H1 (cell line): ENCODE measurements at regions not wholly inside any gene's neighbourhood (a gene's known extent, or its start where the extent isn't known, plus 50 kb on each side); places are given as distances from the start of the nearest gene placed in this dataset.

Experiments
- CTCF ChIA-PET: fragments of 300-600 bp; sonication (Branson Sonifier 250); formaldehyde crosslinking; loops from one replicate; lab custom pipeline; 2021; ENCODE audit not compliant: partially characterized antibody; lab: Charles Lee
- POLR2A ChIA-PET: fragments of 300-600 bp; sonication (Branson Sonifier 250); formaldehyde crosslinking; loops from one replicate; lab custom pipeline; 2021; ENCODE audit warnings: inconsistent platforms; ENCODE audit not compliant: partially characterized antibody; lab: Charles Lee
- DNase-seq, 2 experiments: peaks; one replicate each; pipeline versions ENCODE4 v3.0.0 to v3.0.0-alpha.2; 2010 to 2022; ENCODE audit warnings: low spot score in 2 of 2, low read depth in 1 of 2, mixed read lengths in 1 of 2
- FAIRE-seq: peaks from 2 replicates; lab custom pipeline; 2011; peaks lifted over from hg19 to GRCh38; lab: Jason Lieb, UNC
- H2AFZ ChIP-seq: 2 replicates; pipeline ENCODE4 v1.8.1; 2012; ENCODE audit warnings: low read length, inconsistent platforms
- H2AK5ac ChIP-seq: 2 replicates; pipeline ENCODE4 v1.6.1; 2013; ENCODE audit warnings: low read depth, low read length
- H2BK120ac ChIP-seq: replicated peaks from 2 replicates; pipeline ENCODE3; 2013; ENCODE audit warnings: low read depth, low read length, inconsistent platforms
- H2BK12ac ChIP-seq: 2 replicates; pipeline ENCODE4 v1.6.1; 2013; ENCODE audit warnings: low read depth, low read length
- H2BK15ac ChIP-seq: 2 replicates; pipeline ENCODE4 v1.6.1; 2013; ENCODE audit warnings: low read length
- H2BK20ac ChIP-seq: 2 replicates; pipeline ENCODE4 v1.6.1; 2013; ENCODE audit warnings: low read length
- H2BK5ac ChIP-seq: 2 replicates; pipeline ENCODE4 v1.6.1; 2013; ENCODE audit warnings: low read depth, low read length
- H3K14ac ChIP-seq: 2 replicates; pipeline ENCODE4 v1.6.1; 2013; ENCODE audit warnings: inconsistent platforms; ENCODE audit not compliant: insufficient read length
- H3K18ac ChIP-seq: 2 replicates; pipeline ENCODE4 v1.6.1; 2013; ENCODE audit warnings: low read length; ENCODE audit errors: extremely low read depth
- H3K23ac ChIP-seq: 2 replicates; pipeline ENCODE4 v1.6.1; 2013; ENCODE audit warnings: inconsistent platforms; ENCODE audit not compliant: insufficient read length
- H3K23me2 ChIP-seq: 2 replicates; pipeline ENCODE4 v1.6.1; 2013; ENCODE audit warnings: low read depth, low read length
- H3K27ac ChIP-seq: 2 replicates; pipeline ENCODE4 v1.6.1; 2011; ENCODE audit warnings: low read depth, low read length, inconsistent platforms
- H3K27me3 ChIP-seq, 4 experiments: replicated peaks in 1 of 4; 1 replicate in 1 of 4; 2 replicates in 3 of 4; pipeline versions ENCODE4 v1.6.1 to v1.8.1; 2011 to 2013; ENCODE audit warnings: low read length in 3 of 4, mild to moderate bottlenecking in 3 of 4, inconsistent platforms in 2 of 4, mixed read lengths in 2 of 4, moderate library complexity in 1 of 4; ENCODE audit not compliant: control insufficient read depth in 3 of 4, insufficient read depth in 3 of 4; ENCODE audit errors: extremely low read depth in 1 of 4
- H3K36me3 ChIP-seq, 4 experiments: 2 replicates each; pipeline versions ENCODE4 v1.6.1 to v1.8.1; 2011 to 2013; ENCODE audit warnings: mild to moderate bottlenecking in 4 of 4, low read length in 3 of 4, moderate library complexity in 2 of 4, control low read depth in 1 of 4, inconsistent platforms in 1 of 4; ENCODE audit not compliant: insufficient read depth in 4 of 4, control insufficient read depth in 2 of 4
- H3K4ac ChIP-seq: replicated peaks from 2 replicates; pipeline ENCODE3; 2013; ENCODE audit warnings: low read length, low read depth, mixed read lengths, inconsistent platforms; ENCODE audit not compliant: insufficient read length
- H3K4me1 ChIP-seq, 4 experiments: replicated peaks in 1 of 4; 1 replicate in 1 of 4; 2 replicates in 3 of 4; pipeline versions ENCODE4 v1.6.1 to v1.8.1; 2011 to 2013; ENCODE audit warnings: low read length in 3 of 4, inconsistent platforms in 2 of 4, mixed read lengths in 1 of 4; ENCODE audit not compliant: insufficient read depth in 4 of 4, control insufficient read depth in 3 of 4
- H3K4me2 ChIP-seq, 2 experiments: 2 replicates each; pipeline versions ENCODE4 v1.6.1 to v1.8.1; 2011 to 2013; ENCODE audit warnings: low read depth in 2 of 2, low read length in 2 of 2, control low read depth in 1 of 2, inconsistent platforms in 1 of 2, mild to moderate bottlenecking in 1 of 2; ENCODE audit not compliant: insufficient read depth in 1 of 2
- H3K4me3 ChIP-seq, 4 experiments: fragments of 200-600, 300-600 bp in 1 of 4; sonication (generic), shearing (Covaris generic), sonication (Bioruptor Twin) in 1 of 4; 2 replicates each; pipeline versions ENCODE4 v1.5.1 to v1.8.1; 2011 to 2016; ENCODE audit warnings: low read length in 4 of 4, low read depth in 3 of 4, control low read depth in 2 of 4, inconsistent platforms in 2 of 4, mild to moderate bottlenecking in 2 of 4, mixed read lengths in 1 of 4, moderate library complexity in 1 of 4; ENCODE audit not compliant: insufficient read depth in 2 of 4; ENCODE audit errors: extremely low read depth in 1 of 4
- H3K56ac ChIP-seq: replicated peaks from 2 replicates; pipeline ENCODE3; 2013; ENCODE audit warnings: low read depth, mild to moderate bottlenecking, mixed read lengths, low read length, inconsistent platforms; ENCODE audit not compliant: insufficient read length
- H3K79me1 ChIP-seq: 2 replicates; pipeline ENCODE4 v1.6.1; 2013; ENCODE audit warnings: low read depth, low read length, control low read depth
- H3K79me2 ChIP-seq, 2 experiments: 2 replicates each; pipeline versions ENCODE4 v1.6.1 to v1.8.1; 2012 to 2013; ENCODE audit warnings: low read length in 2 of 2, mild to moderate bottlenecking in 2 of 2, inconsistent platforms in 1 of 2; ENCODE audit not compliant: insufficient read depth in 2 of 2, control insufficient read depth in 1 of 2
- H3K9ac ChIP-seq, 4 experiments: replicated peaks in 1 of 4; 1 replicate in 1 of 4; 2 replicates in 3 of 4; pipeline versions ENCODE4 v1.6.1 to v1.8.1; 2011 to 2013; ENCODE audit warnings: low read depth in 3 of 4, low read length in 3 of 4, control low read depth in 2 of 4, mild to moderate bottlenecking in 2 of 4, moderate library complexity in 2 of 4, inconsistent platforms in 1 of 4; ENCODE audit errors: extremely low read depth in 1 of 4
- H3K9me3 ChIP-seq, 2 experiments: 2 replicates each; pipeline versions ENCODE4 v1.6.1 to v1.8.1; 2012 to 2013; ENCODE audit warnings: mild to moderate bottlenecking in 2 of 2, moderate library complexity in 2 of 2, control low read depth in 1 of 2, inconsistent platforms in 1 of 2, low read depth in 1 of 2, low read length in 1 of 2, mixed read lengths in 1 of 2; ENCODE audit not compliant: insufficient read depth in 2 of 2
- H4K20me1 ChIP-seq, 2 experiments: replicated peaks in 1 of 2; 2 replicates each; pipeline versions ENCODE3 to v1.8.1; 2011 to 2013; ENCODE audit warnings: inconsistent platforms in 2 of 2, low read length in 2 of 2, mild to moderate bottlenecking in 1 of 2; ENCODE audit not compliant: insufficient read depth in 2 of 2, control insufficient read depth in 1 of 2
- H4K5ac ChIP-seq: 2 replicates; pipeline ENCODE4 v1.6.1; 2013; ENCODE audit warnings: low read length, low read depth, mixed read lengths, inconsistent platforms; ENCODE audit not compliant: insufficient read length
- H4K8ac ChIP-seq: 2 replicates; pipeline ENCODE4 v1.8.0; 2013; ENCODE audit warnings: mild to moderate bottlenecking, moderate library complexity, low read length, inconsistent platforms; ENCODE audit not compliant: insufficient read depth; ENCODE audit errors: extremely low read depth
- H4K91ac ChIP-seq: replicated peaks from 2 replicates; pipeline ENCODE3; 2013; ENCODE audit warnings: low read length, mixed read lengths, inconsistent platforms; ENCODE audit not compliant: insufficient read length
- JUND ChIP-seq: IDR thresholded peaks from 2 replicates; pipeline ENCODE4 v1.6.1; 2011; ENCODE audit warnings: mild to moderate bottlenecking, improper control_type of control experiment, low read length
- YY1 ChIP-seq: IDR thresholded peaks from 2 replicates; pipeline ENCODE4 v1.6.1; 2011; ENCODE audit warnings: low read depth, mild to moderate bottlenecking, low read length
- WGBS, 2 experiments: shearing (Covaris generic) in 1 of 2; methylation state at CpG; one replicate each; pipeline versions ENCODE4 v1.1.6 to v1.1.7; 2013 to 2015; ENCODE audit warnings: low lambda C conversion rate in 2 of 2, mixed read lengths in 2 of 2, inconsistent platforms in 1 of 2, low coverage in 1 of 2, missing lambda C conversion rate in 1 of 2; ENCODE audit not compliant: insufficient replicate concordance in 2 of 2, insufficient coverage in 1 of 2, insufficient read length in 1 of 2; ENCODE audit errors: extremely low coverage in 1 of 2, missing lambda C conversion rate in 1 of 2; 5-methylcytosine and 5-hydroxymethylcytosine counted together

- no peak for FAIRE-seq
- H4K5ac ChIP-seq, result no peak overlapping the region
Observed at GRCh38 chr10:30538086-30538485, 91.5 kb downstream of the LYZL2 start.

More at GRCh38 chr10:30538086-30538485, 91.5 kb downstream of the LYZL2 start:
- TF ChIP-seq JUND, result peak; percentile 62
- TF ChIP-seq YY1, result no peak
- TF ChIP-seq, all 59 proteins: peak for 1
- peak overlapping the region; percentile 34; the same call in 1 of the 2 replicates for H2BK12ac ChIP-seq
- H3K4me1 ChIP-seq, result peaks cover 0 to 11% (median 4%) of the 10 kb centered on the region in 4 experiments; a peak in 3 of 7 replicates
- H3K14ac ChIP-seq, result no peak overlapping the region
- H3K9ac ChIP-seq, result no peak overlapping the region
- no peak overlapping the region for H2BK20ac ChIP-seq
- no peak overlapping the region for H3K4me2 ChIP-seq
- H3K23ac ChIP-seq, result no peak overlapping the region
- H3K79me1 ChIP-seq, result no peaks in the 10 kb centered on the region
- no peak overlapping the region for H2AK5ac ChIP-seq
- H4K91ac ChIP-seq, result no peak overlapping the region
- H3K27me3 ChIP-seq, result no peaks in the 10 kb centered on the region
- no peaks in the 10 kb centered on the region for H3K36me3 ChIP-seq
- ChIA-PET POLR2A (interaction anchor here (1.2 to 2.0 kb wide), 3 partner anchors 10 to 103 kb away, joined by 3 to 5 read pairs (median 5); no protein-coding TSS in a partner anchor), CTCF (interaction anchor here (0.6 to 4.5 kb wide), 8 partner anchors 18 to 146 kb away, joined by 3 to 31 read pairs (median 5); no protein-coding TSS in a partner anchor)
- no peak for DNase-seq
- H3K4ac ChIP-seq, result no peak overlapping the region
- H2BK5ac ChIP-seq, result no peak overlapping the region
- no peak overlapping the region for H4K8ac ChIP-seq
- H3K27ac ChIP-seq, result no peak overlapping the region
- H3K18ac ChIP-seq, result no peak overlapping the region
- 78% methylated on average over 4 of the region's 4 CpGs; no CpG with 5 or more reads in 1 of the 2 experiments for WGBS, 2 experiments
- H2BK120ac ChIP-seq, result peak overlapping the region; percentile 28
- H2AFZ ChIP-seq, result no peak overlapping the region
- H3K56ac ChIP-seq, result no peak overlapping the region
- H3K23me2 ChIP-seq, result no peaks in the 10 kb centered on the region
- H4K20me1 ChIP-seq, result no peaks in the 10 kb centered on the region
- no peak overlapping the region for H2BK15ac ChIP-seq
- no peaks in the 10 kb centered on the region for H3K79me2 ChIP-seq
- no peak overlapping the region for H3K4me3 ChIP-seq
- no peaks in the 10 kb centered on the region for H3K9me3 ChIP-seq
